Mammary epithelial cell (primary cell): ENCODE measurements at regions not wholly inside any gene's neighbourhood (a gene's known extent, or its start where the extent isn't known, plus 50 kb on each side); places are given as distances from the start of the nearest gene placed in this dataset.

Experiments used
- EZH2 ChIP-seq: IDR thresholded peaks from 2 replicates; pipeline ENCODE4 v1.6.1; 2012; ENCODE audit warnings: low read length, inconsistent platforms, borderline replicate concordance
- TF ChIP-seq, protein P1 (sequence below), 2 donors: IDR thresholded peaks in 1 of 2; conservative IDR thresholded peaks in 1 of 2; 2 replicates each; pipeline ENCODE4 v1.5.1; 2011 to 2012; ENCODE audit warnings: inconsistent platforms in 2 of 2, low read length in 2 of 2, mild to moderate bottlenecking in 2 of 2, control low read depth in 1 of 2, low read depth in 1 of 2; ENCODE audit not compliant: insufficient read depth in 1 of 2; ENCODE audit errors: extremely low read depth in 1 of 2

DNA sequence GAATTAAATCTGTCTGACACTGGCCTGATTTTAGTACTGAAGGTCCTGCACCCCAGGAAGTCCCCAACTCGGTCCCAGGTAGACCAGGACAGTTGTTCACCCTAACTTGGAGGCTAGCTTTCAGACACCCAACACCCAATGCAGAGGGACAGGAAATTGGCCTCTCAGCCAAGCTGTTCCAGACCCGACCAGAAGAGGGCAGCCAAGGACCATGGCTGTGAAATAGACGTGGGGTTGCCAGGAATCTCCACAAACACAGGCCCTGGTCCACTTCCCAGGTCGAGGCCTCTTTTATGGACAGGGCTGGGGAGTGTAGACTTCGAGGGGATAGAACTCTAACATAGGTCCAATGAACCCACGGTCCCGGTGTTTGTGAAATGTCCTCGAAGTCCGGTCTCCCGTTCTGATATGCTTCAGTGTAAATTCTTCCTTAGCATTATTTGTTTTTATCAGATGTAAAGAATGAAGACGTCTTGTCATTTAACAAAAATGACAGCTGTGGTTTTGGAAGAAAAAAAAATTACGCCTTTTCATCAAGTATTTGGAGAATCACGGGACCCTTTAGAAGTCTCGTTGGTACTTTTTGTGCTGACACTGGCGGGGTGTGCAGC, 260.3 kb upstream of the ADAMTS16 start:
- TF ChIP-seq, protein P1, sequence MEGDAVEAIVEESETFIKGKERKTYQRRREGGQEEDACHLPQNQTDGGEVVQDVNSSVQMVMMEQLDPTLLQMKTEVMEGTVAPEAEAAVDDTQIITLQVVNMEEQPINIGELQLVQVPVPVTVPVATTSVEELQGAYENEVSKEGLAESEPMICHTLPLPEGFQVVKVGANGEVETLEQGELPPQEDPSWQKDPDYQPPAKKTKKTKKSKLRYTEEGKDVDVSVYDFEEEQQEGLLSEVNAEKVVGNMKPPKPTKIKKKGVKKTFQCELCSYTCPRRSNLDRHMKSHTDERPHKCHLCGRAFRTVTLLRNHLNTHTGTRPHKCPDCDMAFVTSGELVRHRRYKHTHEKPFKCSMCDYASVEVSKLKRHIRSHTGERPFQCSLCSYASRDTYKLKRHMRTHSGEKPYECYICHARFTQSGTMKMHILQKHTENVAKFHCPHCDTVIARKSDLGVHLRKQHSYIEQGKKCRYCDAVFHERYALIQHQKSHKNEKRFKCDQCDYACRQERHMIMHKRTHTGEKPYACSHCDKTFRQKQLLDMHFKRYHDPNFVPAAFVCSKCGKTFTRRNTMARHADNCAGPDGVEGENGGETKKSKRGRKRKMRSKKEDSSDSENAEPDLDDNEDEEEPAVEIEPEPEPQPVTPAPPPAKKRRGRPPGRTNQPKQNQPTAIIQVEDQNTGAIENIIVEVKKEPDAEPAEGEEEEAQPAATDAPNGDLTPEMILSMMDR (conservative IDR thresholded peaks at IDR 0.05 in 1 of 2, IDR thresholded peaks at IDR 0.05 in 1 of 2; ENCODE audit: extremely low read depth in 1 of 2, insufficient read depth in 1 of 2, low read depth in 1 of 2, low read length in 2 of 2), result peak; percentile 96 to 98
- TF ChIP-seq EZH2, result no peak
